Hepatocyte (in vitro differentiated cells): ENCODE measurements at regions not wholly inside any gene's neighbourhood (a gene's known extent, or its start where the extent isn't known, plus 50 kb on each side); places are given as distances from the start of the nearest gene placed in this dataset.

Source experiments
- DNase-seq: peaks from one replicate; pipeline ENCODE4 v3.0.0-alpha.2; 2016; ENCODE audit warnings: low spot score
- H2AFZ ChIP-seq: fragments of 200-600 bp; sonication (generic); 2 replicates; pipeline ENCODE4 v1.6.0; 2016; ENCODE audit warnings: antibody characterized with exemption, mild to moderate bottlenecking
- H3K27ac ChIP-seq: fragments of 200-600 bp; sonication (generic); 2 replicates; pipeline ENCODE4 v1.5.1; 2016; ENCODE audit warnings: mild to moderate bottlenecking
- H3K27me3 ChIP-seq: fragments of 200-600 bp; sonication (generic); 2 replicates; pipeline ENCODE4 v1.6.1; 2016
- H3K36me3 ChIP-seq: fragments of 200-600 bp; sonication (generic); replicated peaks from 2 replicates; pipeline ENCODE4 v1.5.1; 2016; ENCODE audit warnings: low read depth; ENCODE audit not compliant: insufficient read depth
- H3K4me1 ChIP-seq: fragments of 200-600 bp; sonication (generic); 2 replicates; pipeline ENCODE4 v1.5.1; 2016; ENCODE audit warnings: mild to moderate bottlenecking, moderate library complexity; ENCODE audit not compliant: insufficient read depth
- H3K4me2 ChIP-seq: fragments of 200-600 bp; sonication (generic); 2 replicates; pipeline ENCODE4 v1.6.0; 2016
- H3K4me3 ChIP-seq: fragments of 200-600 bp; sonication (generic); 2 replicates; pipeline ENCODE4 v1.5.1; 2016; ENCODE audit warnings: mild to moderate bottlenecking
- H3K79me2 ChIP-seq: fragments of 200-600 bp; sonication (generic); 2 replicates; pipeline ENCODE4 v1.6.0; 2017; ENCODE audit warnings: mild to moderate bottlenecking
- H3K9me2 ChIP-seq: fragments of 200-600 bp; sonication (generic); replicated peaks from 2 replicates; pipeline ENCODE4 v1.6.0; 2017; ENCODE audit warnings: mild to moderate bottlenecking; ENCODE audit not compliant: insufficient read depth
- H3K9me3 ChIP-seq: fragments of 200-600 bp; sonication (generic); 2 replicates; pipeline ENCODE4 v1.5.1; 2016; ENCODE audit warnings: low read depth, mild to moderate bottlenecking
- H4K20me1 ChIP-seq: fragments of 200-600 bp; sonication (generic); 2 replicates; pipeline ENCODE4 v1.6.0; 2016; ENCODE audit warnings: mild to moderate bottlenecking; ENCODE audit not compliant: insufficient read depth, poor library complexity, severe bottlenecking
- CTCF ChIP-seq: fragments of 200-600 bp; sonication (generic); IDR thresholded peaks from 2 replicates; pipeline ENCODE4 v1.5.1; 2016; ENCODE audit warnings: antibody characterized with exemption, mild to moderate bottlenecking; ENCODE audit not compliant: poor library complexity
- EZH2 ChIP-seq: fragments of 200-600 bp; sonication (generic); IDR thresholded peaks from 2 replicates; pipeline ENCODE4 v1.6.1; 2016; ENCODE audit warnings: antibody characterized with exemption, mild to moderate bottlenecking, borderline replicate concordance
- EZH2phosphoT487 ChIP-seq: fragments of 200-600 bp; sonication (generic); IDR thresholded peaks from one replicate; pipeline ENCODE4 v1.6.1; 2018; ENCODE audit warnings: antibody characterized with exemption, mild to moderate bottlenecking, low read depth, moderate library complexity; ENCODE audit not compliant: unreplicated experiment, severe bottlenecking
- WGBS: methylation state at CpG from one replicate; pipeline ENCODE4 v1.1.6; 2016; ENCODE audit warnings: low lambda C conversion rate; ENCODE audit errors: missing lambda C conversion rate; 5-methylcytosine and 5-hydroxymethylcytosine counted together

- H3K9me2 ChIP-seq = no peaks in the 10 kb centered on the region
- no peaks in the 10 kb centered on the region for H3K27me3 ChIP-seq
- H3K4me3 ChIP-seq = no peak overlapping the region
- DNase-seq = no peak
- no peak overlapping the region for H3K27ac ChIP-seq
- H4K20me1 ChIP-seq = no peaks in the 10 kb centered on the region
- no peak overlapping the region for H3K4me2 ChIP-seq
- WGBS = 80% methylated on average over 23 of the region's 23 CpGs
- H3K36me3 ChIP-seq = no peaks in the 10 kb centered on the region
- no peaks in the 10 kb centered on the region for H3K4me1 ChIP-seq
- no peak overlapping the region for H2AFZ ChIP-seq
- no peaks in the 10 kb centered on the region for H3K9me3 ChIP-seq
- TF ChIP-seq CTCF (no peak), EZH2 (no peak), EZH2phosphoT487 (no peak)
- no peaks in the 10 kb centered on the region for H3K79me2 ChIP-seq
Measured at GRCh38 chr22:47550524-47551430, 788.3 kb downstream of the TBC1D22A start.

DNA sequence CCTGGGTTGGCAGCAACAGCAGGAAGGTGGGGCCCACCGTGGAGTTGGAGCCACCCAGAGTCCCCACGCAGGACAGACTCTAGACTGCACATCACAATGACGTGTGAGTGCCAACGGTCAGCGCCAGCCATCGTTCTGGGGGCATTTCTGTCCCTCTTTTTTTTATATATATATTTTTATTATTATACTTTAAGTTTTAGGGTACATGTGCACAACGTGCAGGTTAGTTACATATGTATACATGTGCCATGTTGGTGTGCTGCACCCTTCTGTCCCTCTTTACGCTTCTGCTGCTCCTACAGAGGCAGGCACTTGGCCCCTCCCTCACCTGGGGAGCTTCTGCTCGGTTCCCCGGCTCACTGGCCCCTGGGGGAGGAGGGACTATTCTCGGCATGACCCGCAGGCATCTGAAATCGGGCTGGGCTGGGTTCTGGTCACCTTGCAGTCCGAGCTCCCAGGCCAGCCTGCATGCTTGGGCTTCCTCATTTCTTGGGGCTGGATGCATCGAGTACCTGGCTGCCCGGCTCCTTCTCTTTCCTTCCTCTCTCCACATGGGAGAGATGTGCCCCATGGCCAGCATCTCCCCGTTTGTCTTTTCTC is 787.4 kb downstream of the TBC1D22A start:
- Histone ChIP-seq H3K79me2 (no peaks in the 10 kb centered on the region), H3K36me3 (no peaks in the 10 kb centered on the region), H3K9me2 (no peaks in the 10 kb centered on the region), H3K9me3 (no peaks in the 10 kb centered on the region), H3K27me3 (no peaks in the 10 kb centered on the region), H3K4me3 (no peak overlapping the region), H3K4me2 (no peak overlapping the region), H4K20me1 (no peaks in the 10 kb centered on the region), H2AFZ (no peak overlapping the region), H3K27ac (no peak overlapping the region), H3K4me1 (no peaks in the 10 kb centered on the region)
- TF ChIP-seq CTCF (no peak), EZH2 (no peak), EZH2phosphoT487 (no peak)
- WGBS = 75% methylated on average over 17 of the region's 17 CpGs
- no peak for DNase-seq

DNA sequence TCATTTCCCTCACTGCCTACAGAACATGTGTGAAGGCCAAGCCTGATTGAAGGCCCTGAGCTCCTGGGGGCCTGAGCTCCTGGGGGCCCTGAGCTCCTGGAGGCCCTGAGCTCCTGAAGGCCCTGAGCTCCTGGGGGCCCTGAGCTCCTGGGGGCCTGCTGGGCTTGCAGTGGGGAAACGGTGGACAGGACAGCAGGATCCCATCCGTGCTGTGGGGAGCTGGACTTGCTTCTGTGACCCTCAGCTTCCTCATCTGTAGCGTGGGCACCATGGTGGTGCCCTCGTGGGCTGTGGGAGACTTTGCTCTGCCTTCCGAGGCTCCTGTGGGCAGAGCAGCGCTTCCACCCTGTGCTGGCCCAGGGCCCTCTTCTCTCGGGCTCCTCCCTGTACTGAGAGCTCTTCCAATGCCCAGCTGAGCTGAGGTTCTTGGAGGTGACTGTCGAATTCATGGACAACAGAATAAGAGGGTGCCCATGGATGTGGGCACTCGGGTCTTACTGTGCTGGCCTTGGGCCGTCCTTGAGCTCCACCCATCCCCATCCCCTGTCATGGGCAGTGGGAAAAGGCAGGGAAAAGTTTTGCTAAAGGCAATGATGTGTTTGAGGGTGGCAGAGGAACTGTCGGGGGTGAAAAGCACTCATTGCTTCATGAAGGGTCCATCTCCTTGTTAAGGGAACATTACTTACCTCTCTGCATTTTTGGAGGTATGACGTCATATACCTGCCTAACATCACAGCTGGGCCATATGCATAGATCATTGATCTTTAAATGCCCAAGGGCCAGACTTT is 786.7 kb downstream of the TBC1D22A start:
- Histone ChIP-seq H3K36me3 (no peaks in the 10 kb centered on the region), H3K27ac (no peak overlapping the region), H3K9me3 (no peaks in the 10 kb centered on the region), H3K4me2 (no peak overlapping the region), H4K20me1 (no peaks in the 10 kb centered on the region), H3K27me3 (no peaks in the 10 kb centered on the region), H3K9me2 (no peaks in the 10 kb centered on the region), H2AFZ (no peak overlapping the region), H3K4me3 (no peak overlapping the region), H3K79me2 (no peaks in the 10 kb centered on the region), H3K4me1 (no peaks in the 10 kb centered on the region)
- no peak for DNase-seq
- TF ChIP-seq EZH2phosphoT487 (no peak), EZH2 (no peak), CTCF (no peak)
- WGBS = 64% methylated on average over 12 of the region's 12 CpGs
